Duodenal mucosa (tissue), 2 donors: ENCODE measurements at regions not wholly inside any gene's neighbourhood (a gene's known extent, or its start where the extent isn't known, plus 50 kb on each side); places are given as distances from the start of the nearest gene placed in this dataset.
"Not testable (repeated sequence)": the region's sequence is repeated elsewhere in the genome, so short reads cannot be mapped to it uniquely, and the experiment has no call there.

Source experiments
- H3K27ac ChIP-seq: one replicate; pipeline ENCODE4 v1.7.0; 2013; ENCODE audit warnings: low read depth, low read length
- H3K27me3 ChIP-seq, 2 donors: one replicate each; pipeline ENCODE4 v1.7.0; 2013; ENCODE audit warnings: low read length in 2 of 2, control low read depth in 1 of 2; ENCODE audit not compliant: insufficient read depth in 2 of 2, control insufficient read depth in 1 of 2
- H3K36me3 ChIP-seq, 2 donors: one replicate each; pipeline ENCODE4 v1.7.0; 2013; ENCODE audit warnings: low read length in 2 of 2, control low read depth in 1 of 2; ENCODE audit not compliant: insufficient read depth in 2 of 2, control insufficient read depth in 1 of 2
- H3K4me1 ChIP-seq, 2 donors: one replicate each; pipeline ENCODE4 v1.7.0; 2013; ENCODE audit warnings: low read length in 2 of 2, control low read depth in 1 of 2; ENCODE audit not compliant: insufficient read depth in 2 of 2, control insufficient read depth in 1 of 2
- H3K4me3 ChIP-seq, 2 donors: one replicate each; pipeline ENCODE4 v1.7.0; 2013; ENCODE audit warnings: low read length in 2 of 2, low read depth in 1 of 2
- H3K9ac ChIP-seq, 2 donors: one replicate each; pipeline ENCODE4 v1.7.0; 2013; ENCODE audit warnings: low read length in 2 of 2, low read depth in 1 of 2
- H3K9me3 ChIP-seq, 2 donors: one replicate each; pipeline ENCODE4 v1.7.0; 2013; ENCODE audit warnings: low read length in 2 of 2, control low read depth in 1 of 2; ENCODE audit not compliant: control insufficient read depth in 1 of 2

GRCh38 chr10:130340816-130341215 is 204.6 kb downstream of the GLRX3 start:
- H3K4me1 ChIP-seq: no peaks in the 10 kb centered on the region
- peaks cover 0 to 4% of the 10 kb centered on the region in 2 donors for H3K27me3 ChIP-seq
- H3K9me3 ChIP-seq: no peaks in the 10 kb centered on the region
- H3K36me3 ChIP-seq: no peaks in the 10 kb centered on the region
- no peak overlapping the region for H3K9ac ChIP-seq
- H3K27ac ChIP-seq: no peak overlapping the region
- H3K4me3 ChIP-seq: no peak overlapping the region

- Histone ChIP-seq H3K4me3 (no peak overlapping the region), H3K4me1 (no peaks in the 10 kb centered on the region), H3K36me3 (no peaks in the 10 kb centered on the region), H3K27ac (no peak overlapping the region), H3K27me3 (peaks cover 0 to 4% of the 10 kb centered on the region in 2 donors), H3K9me3 (no peaks in the 10 kb centered on the region), H3K9ac (no peak overlapping the region)
Observed at GRCh38 chr10:130341356-130341755, 205.2 kb downstream of the GLRX3 start.

GRCh38 chr10:130345728-130346127 is 209.5 kb downstream of the GLRX3 start:
- H3K9me3 ChIP-seq: no peaks in the 10 kb centered on the region
- no peaks in the 10 kb centered on the region for H3K36me3 ChIP-seq
- H3K4me1 ChIP-seq: no peaks in the 10 kb centered on the region
- no peak overlapping the region for H3K4me3 ChIP-seq
- H3K27ac ChIP-seq: no peak overlapping the region
- peaks cover 0 to 4% of the 10 kb centered on the region in 2 donors for H3K27me3 ChIP-seq
- no peak overlapping the region for H3K9ac ChIP-seq

GRCh38 chr10:130350996-130351395 is 214.8 kb downstream of the GLRX3 start:
- Histone ChIP-seq H3K4me1 (no peaks in the 10 kb centered on the region), H3K9ac (no peak overlapping the region), H3K27ac (no peak overlapping the region), H3K9me3 (no peaks in the 10 kb centered on the region), H3K4me3 (no peak overlapping the region), H3K27me3 (no peaks in the 10 kb centered on the region), H3K36me3 (no peaks in the 10 kb centered on the region)

- Histone ChIP-seq H3K4me1 (no peaks in the 10 kb centered on the region), H3K27ac (no peak overlapping the region), H3K4me3 (no peak overlapping the region), H3K27me3 (no peaks in the 10 kb centered on the region), H3K9ac (no peak overlapping the region), H3K9me3 (no peaks in the 10 kb centered on the region), H3K36me3 (no peaks in the 10 kb centered on the region)
Observed at GRCh38 chr10:130351466-130352290, 215.5 kb downstream of the GLRX3 start.

- Histone ChIP-seq H3K4me1 (no peaks in the 10 kb centered on the region), H3K27me3 (no peaks in the 10 kb centered on the region), H3K36me3 (no peaks in the 10 kb centered on the region), H3K4me3 (no peak overlapping the region), H3K9me3 (no peaks in the 10 kb centered on the region), H3K9ac (no peak overlapping the region), H3K27ac (no peak overlapping the region)
Observed at GRCh38 chr10:130352291-130352645, 216.1 kb downstream of the GLRX3 start.

GRCh38 chr10:130353928-130354572 is 217.9 kb downstream of the GLRX3 start:
- Histone ChIP-seq H3K27me3 (no peaks in the 10 kb centered on the region), H3K9ac (no peak overlapping the region), H3K4me1 (no peaks in the 10 kb centered on the region), H3K27ac (no peak overlapping the region), H3K9me3 (no peaks in the 10 kb centered on the region), H3K36me3 (no peaks in the 10 kb centered on the region), H3K4me3 (no peak overlapping the region)

GRCh38 chr10:130354573-130354954 is 218.4 kb downstream of the GLRX3 start:
- H3K4me1 ChIP-seq: no peaks in the 10 kb centered on the region
- H3K36me3 ChIP-seq: no peaks in the 10 kb centered on the region
- no peak overlapping the region for H3K27ac ChIP-seq
- no peak overlapping the region for H3K4me3 ChIP-seq
- H3K27me3 ChIP-seq: no peaks in the 10 kb centered on the region
- H3K9me3 ChIP-seq: no peaks in the 10 kb centered on the region
- H3K9ac ChIP-seq: no peak overlapping the region

- Histone ChIP-seq H3K4me1 (no peaks in the 10 kb centered on the region), H3K9ac (no peak overlapping the region), H3K27me3 (no peaks in the 10 kb centered on the region), H3K9me3 (no peaks in the 10 kb centered on the region), H3K4me3 (no peak overlapping the region), H3K36me3 (no peaks in the 10 kb centered on the region), H3K27ac (no peak overlapping the region)
Observed at GRCh38 chr10:130354976-130355795, 219.0 kb downstream of the GLRX3 start.

GRCh38 chr10:130356429-130356828 is 220.2 kb downstream of the GLRX3 start:
- H3K9me3 ChIP-seq, H3K27ac ChIP-seq, H3K9ac ChIP-seq, H3K27me3 ChIP-seq, H3K36me3 ChIP-seq, H3K4me1 ChIP-seq, H3K4me3 ChIP-seq: not testable (repeated sequence)
